Mesenchymal stem cell (in vitro differentiated cells and primary cell): ENCODE measurements at regions not wholly inside any gene's neighbourhood (a gene's known extent, or its start where the extent isn't known, plus 50 kb on each side); places are given as distances from the start of the nearest gene placed in this dataset.
"Not testable (repeated sequence)": the region's sequence is repeated elsewhere in the genome, so short reads cannot be mapped to it uniquely, and the experiment has no call there.

ENCODE experiments used
- DNase-seq: peaks from one replicate; pipeline ENCODE4 v3.0.0-alpha.2; 2013
- H2AFZ ChIP-seq: one replicate; pipeline ENCODE4 v1.6.1; 2013; ENCODE audit warnings: low read depth, mild to moderate bottlenecking, control low read depth, inconsistent platforms, low read length, moderate library complexity
- H2AK5ac ChIP-seq: 2 replicates; pipeline ENCODE4 v1.6.1; 2013; ENCODE audit warnings: low read length, moderate library complexity, mild to moderate bottlenecking, inconsistent platforms; ENCODE audit not compliant: severe bottlenecking
- H2BK120ac ChIP-seq: one replicate; pipeline ENCODE4 v1.6.1; 2013; ENCODE audit warnings: low read depth, mild to moderate bottlenecking, inconsistent platforms, low read length, moderate library complexity
- H2BK12ac ChIP-seq, 2 experiments: one replicate each; pipeline ENCODE4 v1.6.1; 2013; ENCODE audit warnings: inconsistent platforms in 2 of 2, low read length in 2 of 2, mild to moderate bottlenecking in 2 of 2, moderate library complexity in 2 of 2, control low read depth in 1 of 2
- H2BK15ac ChIP-seq: one replicate; pipeline ENCODE4 v1.6.1; 2013; ENCODE audit warnings: mild to moderate bottlenecking, low read depth, inconsistent platforms; ENCODE audit not compliant: poor library complexity, severe bottlenecking
- H2BK5ac ChIP-seq: 2 replicates; pipeline ENCODE4 v1.6.1; 2013; ENCODE audit warnings: low read depth, mild to moderate bottlenecking, low read length, control low read depth, inconsistent platforms; ENCODE audit not compliant: poor library complexity, severe bottlenecking
- H3K14ac ChIP-seq, 2 experiments: one replicate each; pipeline ENCODE4 v1.6.1; 2013; ENCODE audit warnings: inconsistent platforms in 2 of 2, low read length in 2 of 2, control low read depth in 1 of 2, mild to moderate bottlenecking in 1 of 2, moderate library complexity in 1 of 2
- H3K18ac ChIP-seq, 2 experiments: one replicate each; pipeline ENCODE4 v1.6.1; 2013; ENCODE audit warnings: inconsistent platforms in 2 of 2, low read length in 2 of 2, control low read depth in 1 of 2, low read depth in 1 of 2, mild to moderate bottlenecking in 1 of 2
- H3K23ac ChIP-seq, 2 experiments: one replicate each; pipeline ENCODE4 v1.6.1; 2013; ENCODE audit warnings: inconsistent platforms in 2 of 2, low read length in 2 of 2, mild to moderate bottlenecking in 2 of 2, moderate library complexity in 2 of 2, control low read depth in 1 of 2
- H3K27ac ChIP-seq: 2 replicates; pipeline ENCODE4 v1.5.1; 2013; ENCODE audit warnings: mild to moderate bottlenecking, moderate library complexity, low read length, control low read depth, inconsistent platforms; ENCODE audit not compliant: poor library complexity, severe bottlenecking
- H3K27me3 ChIP-seq, 2 experiments: 2 replicates each; pipeline versions ENCODE4 v1.6.1 to v1.7.0; 2013; ENCODE audit warnings: low read length in 2 of 2, mild to moderate bottlenecking in 2 of 2, moderate library complexity in 2 of 2, control low read depth in 1 of 2, inconsistent platforms in 1 of 2; ENCODE audit not compliant: control insufficient read depth in 1 of 2, insufficient read depth in 1 of 2
- H3K36me3 ChIP-seq, 2 experiments: 2 replicates each; pipeline versions ENCODE4 v1.6.1 to v1.7.0; 2013; ENCODE audit warnings: low read length in 2 of 2, control low read depth in 1 of 2, inconsistent platforms in 1 of 2, low read depth in 1 of 2, mild to moderate bottlenecking in 1 of 2; ENCODE audit not compliant: insufficient read depth in 2 of 2, control insufficient read depth in 1 of 2
- H3K4ac ChIP-seq, 2 experiments: one replicate each; pipeline ENCODE4 v1.6.1; 2013; ENCODE audit warnings: inconsistent platforms in 2 of 2, low read length in 2 of 2, mild to moderate bottlenecking in 2 of 2, moderate library complexity in 2 of 2, control low read depth in 1 of 2, low read depth in 1 of 2
- H3K4me1 ChIP-seq: 2 replicates; pipeline ENCODE4 v1.6.1; 2013; ENCODE audit warnings: low read depth, low read length, control low read depth; ENCODE audit not compliant: control insufficient read depth, insufficient read depth
- H3K4me2 ChIP-seq: 2 replicates; pipeline ENCODE4 v1.6.1; 2013; ENCODE audit warnings: low read length, mild to moderate bottlenecking, inconsistent platforms; ENCODE audit not compliant: poor library complexity, severe bottlenecking
- H3K4me3 ChIP-seq, 2 experiments: 2 replicates each; pipeline versions ENCODE4 v1.5.1 to v1.7.0; 2013; ENCODE audit warnings: low read length in 2 of 2, mild to moderate bottlenecking in 2 of 2, control low read depth in 1 of 2, low read depth in 1 of 2; ENCODE audit not compliant: insufficient read depth in 1 of 2
- H3K79me1 ChIP-seq: replicated peaks from 2 replicates; pipeline ENCODE4 v1.6.1; 2013; ENCODE audit warnings: mild to moderate bottlenecking, control low read depth, low read length, inconsistent platforms; ENCODE audit not compliant: poor library complexity, severe bottlenecking
- H3K9ac ChIP-seq: 2 replicates; pipeline ENCODE4 v1.7.0; 2013; ENCODE audit warnings: mild to moderate bottlenecking, low read length, moderate library complexity
- H3K9me3 ChIP-seq: 2 replicates; pipeline ENCODE4 v1.7.0; 2013; ENCODE audit warnings: mild to moderate bottlenecking, low read length; ENCODE audit not compliant: control insufficient read depth
- H4K8ac ChIP-seq: one replicate; pipeline ENCODE4 v1.6.1; 2013; ENCODE audit warnings: inconsistent platforms, mild to moderate bottlenecking, low read length, moderate library complexity
- H4K91ac ChIP-seq: one replicate; pipeline ENCODE4 v1.6.1; 2013; ENCODE audit warnings: mild to moderate bottlenecking, low read length, inconsistent platforms
- WGBS: methylation state at CpG from one replicate; pipeline ENCODE4 v1.1.7; 2013; ENCODE audit warnings: mixed read lengths; 5-methylcytosine and 5-hydroxymethylcytosine counted together

DNA sequence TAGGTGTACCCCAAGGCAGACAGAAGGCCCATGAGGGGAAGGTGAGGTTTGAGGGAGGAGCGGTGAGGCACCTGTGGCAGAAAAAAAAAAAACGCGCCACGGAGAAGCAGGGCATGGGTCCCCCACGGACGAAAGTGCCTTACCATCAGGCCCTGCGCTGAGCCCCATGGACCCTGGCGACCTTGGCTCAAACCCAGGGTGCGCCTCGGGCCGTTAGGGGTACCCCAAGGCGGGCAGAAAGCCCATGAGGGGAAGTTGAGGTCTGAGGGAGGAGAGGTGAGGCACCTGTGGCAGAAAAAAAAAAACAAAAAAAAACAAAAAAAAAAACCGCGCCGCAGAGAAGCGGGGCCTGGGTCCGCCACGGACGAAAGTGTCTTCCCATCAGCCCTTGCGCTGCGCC lies 1576.7 kb downstream of the FOXD4L5 start:
- H2AFZ ChIP-seq, H3K18ac ChIP-seq, H2BK12ac ChIP-seq, H3K27me3 ChIP-seq, H2BK5ac ChIP-seq, H3K4me3 ChIP-seq, H3K4me2 ChIP-seq, H2BK120ac ChIP-seq, H3K14ac ChIP-seq, H4K91ac ChIP-seq, H3K23ac ChIP-seq, H3K9ac ChIP-seq, H2BK15ac ChIP-seq, H3K79me1 ChIP-seq, H3K9me3 ChIP-seq, H2AK5ac ChIP-seq, H3K36me3 ChIP-seq, H4K8ac ChIP-seq, H3K4ac ChIP-seq, H3K27ac ChIP-seq, DNase-seq, H3K4me1 ChIP-seq: not testable (repeated sequence)
- 81% methylated on average over 17 of the region's 21 CpGs for WGBS

DNA sequence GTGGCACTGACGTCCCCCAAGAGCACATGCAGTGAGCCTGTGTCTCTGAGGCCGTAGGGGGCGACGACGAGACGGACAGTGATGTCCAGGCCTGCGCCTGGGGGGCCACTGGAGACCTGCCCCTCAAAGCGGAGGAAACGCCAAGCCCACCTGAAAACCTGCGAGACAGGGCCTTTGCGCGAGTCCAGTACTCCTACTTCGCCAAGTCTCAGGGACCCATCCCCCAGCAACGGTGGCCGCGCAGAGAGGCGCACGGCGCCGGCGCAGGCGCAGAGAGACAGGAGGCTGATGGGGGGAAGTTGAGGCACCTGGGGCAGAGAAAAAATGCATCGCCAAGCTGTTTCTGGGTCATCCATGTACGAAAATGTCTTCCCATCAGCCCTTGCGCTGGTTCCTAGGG lies 1580.6 kb downstream of the FOXD4L5 start:
- not testable (repeated sequence) for H3K23ac ChIP-seq, H3K14ac ChIP-seq, H3K27ac ChIP-seq, H2BK15ac ChIP-seq, H3K79me1 ChIP-seq, H2BK12ac ChIP-seq, H2AFZ ChIP-seq, H3K4me2 ChIP-seq, H3K4ac ChIP-seq, H4K8ac ChIP-seq, H3K9me3 ChIP-seq, H3K27me3 ChIP-seq, H2AK5ac ChIP-seq, H3K36me3 ChIP-seq, DNase-seq, H3K4me3 ChIP-seq, H2BK5ac ChIP-seq, H3K4me1 ChIP-seq, H2BK120ac ChIP-seq, H3K18ac ChIP-seq, H3K9ac ChIP-seq, H4K91ac ChIP-seq
- WGBS = 95% methylated on average over 22 of the region's 25 CpGs

DNA sequence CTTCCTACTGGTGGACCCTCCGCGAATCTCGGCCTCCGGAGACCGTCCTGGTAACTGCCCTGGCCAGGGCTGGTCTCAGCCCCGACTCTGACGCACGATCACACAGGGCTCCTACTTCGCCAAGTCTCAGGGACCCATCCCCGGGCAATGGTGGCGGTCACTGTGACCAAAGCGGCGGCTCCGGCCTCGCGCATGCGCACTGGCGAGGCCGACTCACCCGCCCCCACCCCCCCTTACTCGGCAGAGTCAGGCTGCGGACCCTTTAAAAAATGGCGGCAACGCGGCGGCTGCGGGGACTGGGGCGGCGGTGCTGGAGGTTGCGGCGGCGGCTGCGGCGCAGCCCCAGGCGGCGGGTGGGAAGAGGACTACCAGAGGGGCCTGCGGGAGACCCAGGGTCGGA lies 1581.3 kb downstream of the FOXD4L5 start:
- H3K14ac ChIP-seq, H3K79me1 ChIP-seq, H2AFZ ChIP-seq, DNase-seq, H3K4me1 ChIP-seq, H3K4me3 ChIP-seq, H3K36me3 ChIP-seq, H3K27me3 ChIP-seq, H4K91ac ChIP-seq, H2BK15ac ChIP-seq, H3K27ac ChIP-seq, H3K9ac ChIP-seq, H2BK120ac ChIP-seq, H3K18ac ChIP-seq, H3K4ac ChIP-seq, H3K9me3 ChIP-seq, H2BK12ac ChIP-seq, H4K8ac ChIP-seq, H3K23ac ChIP-seq, H2BK5ac ChIP-seq, H2AK5ac ChIP-seq, H3K4me2 ChIP-seq: not testable (repeated sequence)
- WGBS = 90% methylated on average over 12 of the region's 38 CpGs

- WGBS = 72% methylated on average over 8 of the region's 39 CpGs
- not testable (repeated sequence) for H3K14ac ChIP-seq, H3K23ac ChIP-seq, H4K91ac ChIP-seq, H3K4me3 ChIP-seq, H3K27ac ChIP-seq, DNase-seq, H2BK5ac ChIP-seq, H4K8ac ChIP-seq, H2BK12ac ChIP-seq, H3K79me1 ChIP-seq, H3K4me1 ChIP-seq, H2BK120ac ChIP-seq, H2BK15ac ChIP-seq, H3K36me3 ChIP-seq, H2AK5ac ChIP-seq, H2AFZ ChIP-seq, H3K4ac ChIP-seq, H3K9ac ChIP-seq, H3K27me3 ChIP-seq, H3K18ac ChIP-seq, H3K9me3 ChIP-seq, H3K4me2 ChIP-seq
Observed at GRCh38 chr9:63703138-63703665, 1581.8 kb downstream of the FOXD4L5 start.
